NCI-H2196 treated with DMSO at 0.1 percent for 48 hours (cell line): ENCODE measurements at regions not wholly inside any gene's neighbourhood (a gene's known extent, or its start where the extent isn't known, plus 50 kb on each side); places are given as distances from the start of the nearest gene placed in this dataset.
"Not testable (repeated sequence)": the region's sequence is repeated elsewhere in the genome, so short reads cannot be mapped to it uniquely, and the experiment has no call there.

ENCODE experiments used
- DNase-seq: peaks from one replicate; lab custom pipeline; 2025; ENCODE audit not compliant: unreplicated experiment; lab: John Stamatoyannopoulos, UW

GRCh38 chr6:8814440-8815000 lies 379.2 kb upstream of the SLC35B3 start:
- no peak for DNase-seq

- DNase-seq = no peak
Observed at GRCh38 chr6:8810325-8810724, 375.0 kb upstream of the SLC35B3 start.

DNA sequence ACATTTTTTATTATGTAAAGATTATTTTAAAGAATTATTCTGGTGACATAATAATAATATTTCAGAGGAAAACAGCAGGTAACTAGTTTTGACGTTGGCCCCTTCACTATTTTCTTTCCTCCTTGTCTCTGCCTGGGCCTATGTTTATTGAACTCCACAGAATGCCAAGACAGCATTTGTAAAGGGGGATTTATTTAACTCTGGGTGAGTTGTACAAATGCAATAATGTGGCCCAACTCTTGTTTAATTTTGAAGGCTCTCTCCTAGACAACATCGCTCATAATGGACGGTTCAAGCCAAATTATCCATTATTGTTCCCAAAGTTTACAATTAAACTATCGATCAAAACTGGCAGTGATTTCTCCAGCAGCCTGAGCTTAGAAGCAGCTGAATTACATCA lies 374.3 kb upstream of the SLC35B3 start:
- DNase-seq = no peak

- DNase-seq = no peak
Observed at GRCh38 chr6:8803181-8803760, 367.9 kb upstream of the SLC35B3 start.

- not testable (repeated sequence) for DNase-seq
Observed at GRCh38 chr6:8802397-8802796, 367.1 kb upstream of the SLC35B3 start.

DNA sequence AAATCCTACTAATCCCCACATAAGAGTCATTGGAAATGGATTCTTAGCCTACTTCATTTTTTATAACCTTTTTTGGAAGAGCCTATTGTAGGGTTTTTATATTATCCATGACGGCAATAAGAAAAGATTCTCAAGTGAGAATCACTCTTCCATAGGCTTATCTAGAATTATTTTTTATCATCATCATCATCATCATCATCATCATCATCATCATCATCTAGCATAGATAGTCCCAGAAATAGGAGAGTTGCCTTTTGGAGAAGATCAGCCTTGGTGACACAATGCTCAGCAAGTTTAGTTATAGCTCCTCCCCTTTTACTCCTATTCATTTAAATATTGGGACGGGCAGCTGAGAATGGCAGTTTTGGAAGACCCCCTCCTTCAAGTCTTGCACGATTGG lies 359.1 kb upstream of the SLC35B3 start:
- no peak for DNase-seq

GRCh38 chr6:8789878-8790277 lies 354.5 kb upstream of the SLC35B3 start:
- no peak for DNase-seq

GRCh38 chr6:8785223-8785622 lies 349.9 kb upstream of the SLC35B3 start:
- DNase-seq = no peak

GRCh38 chr6:8783191-8783590 lies 347.8 kb upstream of the SLC35B3 start:
- DNase-seq = no peak

DNA sequence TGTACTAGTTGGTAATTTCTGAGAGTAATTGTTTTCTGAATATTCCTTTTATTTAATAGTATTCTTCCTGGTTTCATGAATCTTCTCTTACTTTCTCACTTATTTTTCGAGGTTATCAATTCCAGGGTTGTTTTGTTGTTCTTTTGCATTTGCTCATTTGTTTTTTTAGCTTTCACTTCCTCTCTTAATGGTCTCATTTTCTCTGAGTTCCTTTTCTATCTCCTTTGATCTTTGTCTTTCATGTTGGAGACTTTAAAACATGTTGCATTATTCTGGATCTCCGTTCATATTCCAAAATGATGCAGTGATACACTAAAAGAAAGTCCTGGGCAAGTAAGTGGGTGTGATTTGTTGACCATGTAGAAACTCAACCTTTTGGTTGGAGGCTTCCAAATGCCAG lies 345.3 kb upstream of the SLC35B3 start:
- DNase-seq = no peak

DNA sequence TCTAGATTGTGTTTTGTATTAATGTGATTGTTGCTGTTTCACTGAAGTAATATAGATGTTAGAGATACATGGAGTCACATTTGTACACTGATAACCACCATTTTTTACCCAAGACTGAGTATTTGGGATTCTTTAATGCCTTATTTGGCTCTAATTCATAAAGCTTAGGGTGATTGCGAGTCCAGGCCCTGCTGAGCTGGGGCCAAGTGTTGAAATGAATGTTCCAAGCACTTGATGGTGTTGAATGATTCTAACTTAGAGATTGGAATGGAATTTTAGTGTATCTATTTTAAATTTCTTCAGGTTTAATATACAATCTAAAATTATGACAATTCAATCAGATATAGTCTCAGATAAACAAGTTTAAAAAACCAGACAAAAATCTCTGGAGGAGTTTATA lies 329.4 kb upstream of the SLC35B3 start:
- no peak for DNase-seq

GRCh38 chr6:8760951-8761350 lies 325.6 kb upstream of the SLC35B3 start:
- DNase-seq = no peak

- DNase-seq = no peak
Observed at GRCh38 chr6:8758412-8758811, 323.1 kb upstream of the SLC35B3 start.

DNA sequence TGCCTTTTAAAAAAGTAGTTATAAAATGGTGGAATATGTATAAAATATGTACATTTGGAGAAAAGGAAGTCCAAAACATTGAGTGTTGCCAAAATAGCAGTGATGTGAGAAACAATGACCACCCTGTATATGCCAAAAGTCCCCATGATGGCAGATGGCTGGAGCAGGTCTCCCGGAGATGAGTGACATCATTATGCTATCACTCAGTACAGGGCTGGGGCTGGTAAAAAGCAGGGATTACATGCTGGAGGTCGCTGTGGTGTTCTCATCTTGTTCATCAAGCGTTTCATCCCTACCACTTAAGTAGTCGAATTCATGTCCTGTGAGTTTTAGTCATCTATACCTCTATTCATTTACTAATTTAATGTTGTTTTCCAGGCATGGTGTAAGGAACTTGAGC lies 315.3 kb upstream of the SLC35B3 start:
- DNase-seq = no peak

GRCh38 chr6:8749465-8749864 lies 314.1 kb upstream of the SLC35B3 start:
- DNase-seq = no peak

- peak; percentile 17 for DNase-seq
Observed at GRCh38 chr6:8743170-8743745, 307.9 kb upstream of the SLC35B3 start.

GRCh38 chr6:8739454-8739853 lies 304.1 kb upstream of the SLC35B3 start:
- no peak for DNase-seq

GRCh38 chr6:8738951-8739350 lies 303.6 kb upstream of the SLC35B3 start:
- no peak for DNase-seq

GRCh38 chr6:8736156-8736895 lies 301.0 kb upstream of the SLC35B3 start:
- no peak for DNase-seq

GRCh38 chr6:8733879-8734278 lies 298.5 kb upstream of the SLC35B3 start:
- no peak for DNase-seq

DNA sequence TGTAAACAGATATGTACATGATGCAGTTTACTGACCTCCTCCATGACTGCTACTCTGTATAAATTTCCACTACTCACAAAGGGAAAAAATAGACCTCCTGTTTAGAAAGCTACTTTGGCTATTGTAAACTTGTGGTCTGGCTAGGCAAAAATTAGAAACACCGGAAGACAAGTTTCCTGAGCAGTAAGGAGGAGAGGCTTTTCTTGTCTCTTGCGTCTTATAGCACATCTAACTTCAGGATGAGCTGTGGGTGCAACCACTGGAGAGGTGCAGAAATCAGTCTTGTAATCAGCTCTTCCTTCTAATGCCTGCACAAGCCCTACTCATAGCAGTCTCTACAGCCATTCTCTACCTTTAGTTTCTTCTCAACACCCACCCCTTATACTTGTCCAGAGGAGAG lies 296.5 kb upstream of the SLC35B3 start:
- no peak for DNase-seq
